AG10803 (cell line): ENCODE measurements at regions not wholly inside any gene's neighbourhood (a gene's known extent, or its start where the extent isn't known, plus 50 kb on each side); places are given as distances from the start of the nearest gene placed in this dataset.

Experiments
- DNase-seq: peaks from one replicate; pipeline ENCODE4 v3.0.0; 2010; ENCODE audit warnings: low read depth
- H3K4me3 ChIP-seq: 2 replicates; pipeline ENCODE4 v1.5.1; 2011; ENCODE audit warnings: mild to moderate bottlenecking, low read length, control low read depth
- TF ChIP-seq, protein P1 (sequence below): conservative IDR thresholded peaks from 2 replicates; pipeline ENCODE4 v1.5.1; 2011; ENCODE audit warnings: mild to moderate bottlenecking, low read length, control low read depth, inconsistent platforms

DNA sequence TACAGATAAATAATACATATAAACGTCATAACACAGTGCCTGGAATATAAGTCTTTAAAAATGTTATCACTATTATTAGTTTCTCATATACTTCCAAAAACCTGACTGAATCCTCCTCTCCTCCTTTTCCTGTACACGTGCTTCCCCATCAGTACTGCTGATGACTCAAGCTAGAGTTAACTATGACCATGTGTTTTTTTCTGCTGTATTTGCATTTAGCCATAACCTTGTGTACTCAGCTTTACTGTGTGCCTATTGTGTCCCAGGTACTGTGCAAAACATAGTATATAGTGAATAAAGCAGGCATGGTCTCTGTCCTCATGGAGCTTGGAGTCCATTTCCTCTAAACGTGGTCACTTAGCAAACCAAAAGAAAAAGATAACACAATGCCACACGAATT lies 56.5 kb upstream of the ARHGAP32 start:
- H3K4me3 ChIP-seq: no peak overlapping the region
- TF ChIP-seq, protein P1, sequence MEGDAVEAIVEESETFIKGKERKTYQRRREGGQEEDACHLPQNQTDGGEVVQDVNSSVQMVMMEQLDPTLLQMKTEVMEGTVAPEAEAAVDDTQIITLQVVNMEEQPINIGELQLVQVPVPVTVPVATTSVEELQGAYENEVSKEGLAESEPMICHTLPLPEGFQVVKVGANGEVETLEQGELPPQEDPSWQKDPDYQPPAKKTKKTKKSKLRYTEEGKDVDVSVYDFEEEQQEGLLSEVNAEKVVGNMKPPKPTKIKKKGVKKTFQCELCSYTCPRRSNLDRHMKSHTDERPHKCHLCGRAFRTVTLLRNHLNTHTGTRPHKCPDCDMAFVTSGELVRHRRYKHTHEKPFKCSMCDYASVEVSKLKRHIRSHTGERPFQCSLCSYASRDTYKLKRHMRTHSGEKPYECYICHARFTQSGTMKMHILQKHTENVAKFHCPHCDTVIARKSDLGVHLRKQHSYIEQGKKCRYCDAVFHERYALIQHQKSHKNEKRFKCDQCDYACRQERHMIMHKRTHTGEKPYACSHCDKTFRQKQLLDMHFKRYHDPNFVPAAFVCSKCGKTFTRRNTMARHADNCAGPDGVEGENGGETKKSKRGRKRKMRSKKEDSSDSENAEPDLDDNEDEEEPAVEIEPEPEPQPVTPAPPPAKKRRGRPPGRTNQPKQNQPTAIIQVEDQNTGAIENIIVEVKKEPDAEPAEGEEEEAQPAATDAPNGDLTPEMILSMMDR: no peak
- DNase-seq: peak; percentile 66

DNA sequence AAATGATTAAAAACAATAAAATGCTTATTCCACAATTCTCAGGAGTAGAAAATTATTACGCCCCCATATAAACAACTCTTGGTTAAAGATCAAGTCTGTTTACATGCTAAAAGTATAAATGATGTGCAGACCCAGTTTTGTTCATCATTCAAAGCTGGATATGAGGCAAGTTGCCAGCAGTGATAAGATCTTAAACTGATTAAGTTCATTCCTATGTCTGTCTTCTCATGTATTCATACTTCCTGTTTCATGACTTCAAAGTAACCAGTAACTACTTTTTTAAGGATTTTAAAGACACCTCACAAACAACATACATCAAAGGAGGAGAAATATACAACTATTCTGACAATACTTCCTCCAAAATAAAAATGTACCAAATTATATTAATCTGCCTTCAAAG lies 55.0 kb upstream of the ARHGAP32 start:
- no peak overlapping the region for H3K4me3 ChIP-seq
- DNase-seq: peak; percentile 16
- TF ChIP-seq, protein P1: no peak

DNA sequence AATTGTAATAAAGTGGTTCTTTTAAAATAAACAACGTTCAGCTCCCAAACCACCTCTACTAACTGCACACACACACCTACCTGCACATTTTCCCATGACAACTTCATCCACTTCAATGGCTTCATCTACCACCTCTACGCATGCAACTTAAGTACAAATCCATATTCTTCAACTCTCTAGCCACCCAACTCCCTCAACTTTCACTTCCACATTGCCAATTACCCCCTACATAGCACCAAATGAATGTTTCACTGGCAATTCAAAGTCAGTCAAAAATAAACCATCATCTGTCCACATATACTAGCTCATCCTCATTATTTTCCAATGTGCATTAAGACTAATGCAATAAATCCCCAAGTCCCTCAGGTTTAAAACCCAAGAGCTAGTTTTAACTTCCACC lies 50.7 kb upstream of the ARHGAP32 start:
- H3K4me3 ChIP-seq: no peak overlapping the region
- TF ChIP-seq, protein P1: no peak
- no peak for DNase-seq
